Activated CD4-positive, alpha-beta memory T cell treated with anti-CD3 and anti-CD28 coated beads for 36 hours (primary cell): ENCODE measurements at regions not wholly inside any gene's neighbourhood (a gene's known extent, or its start where the extent isn't known, plus 50 kb on each side); places are given as distances from the start of the nearest gene placed in this dataset.

Experiments
- CTCF ChIA-PET: fragments of 350-600 bp; sonication (Branson Sonifier 250); formaldehyde crosslinking; loops from one replicate; lab custom pipeline; 2021; ENCODE audit warnings: antibody characterized with exemption, inconsistent platforms; lab: Charles Lee
- POLR2A ChIA-PET: fragments of 350-600 bp; sonication (Branson Sonifier 250); formaldehyde crosslinking; loops from one replicate; lab custom pipeline; 2021; ENCODE audit warnings: antibody characterized with exemption; lab: Charles Lee
- DNase-seq: peaks from one replicate; pipeline ENCODE4 v3.0.0-alpha.2; 2020
- H3K27ac Mint-ChIP-seq: one replicate; pipeline ENCODE4 v1.8.0; 2021; ENCODE audit warnings: mixed read lengths
- H3K27me3 Mint-ChIP-seq: one replicate; pipeline ENCODE4 v1.8.0; 2021; ENCODE audit warnings: mixed read lengths
- H3K36me3 Mint-ChIP-seq: one replicate; pipeline ENCODE4 v1.8.0; 2021; ENCODE audit warnings: mixed read lengths
- H3K4me1 Mint-ChIP-seq: one replicate; pipeline ENCODE4 v1.8.0; 2021; ENCODE audit warnings: low read depth, mixed read lengths
- H3K4me3 Mint-ChIP-seq: one replicate; pipeline ENCODE4 v1.8.0; 2021; ENCODE audit warnings: mild to moderate bottlenecking, mixed read lengths
- H3K9me3 Mint-ChIP-seq: one replicate; pipeline ENCODE4 v1.8.0; 2021; ENCODE audit warnings: mixed read lengths
- intact Hi-C: fragments of 100-400 bp; cut with micrococcal nuclease; formaldehyde crosslinking; loops from one replicate; pipeline ENCODE4 v1.15.1; 2023

- Mint-ChIP-seq H3K36me3 (no peaks in the 10 kb centered on the region), H3K27me3 (no peaks in the 10 kb centered on the region), H3K4me1 (no peaks in the 10 kb centered on the region), H3K9me3 (peaks cover 8% of the 10 kb centered on the region), H3K4me3 (no peak overlapping the region), H3K27ac (no peak overlapping the region)
- ChIA-PET CTCF (no interaction called here), POLR2A (no interaction called here)
- no peak for DNase-seq
- intact Hi-C loops: no loop called here
Measured at GRCh38 chr10:37707829-37708578, 149.4 kb downstream of the ZNF248 start.

- intact Hi-C loops: no loop called here
Measured at GRCh38 chr10:37704566-37704965, 152.8 kb downstream of the ZNF248 start.

DNA sequence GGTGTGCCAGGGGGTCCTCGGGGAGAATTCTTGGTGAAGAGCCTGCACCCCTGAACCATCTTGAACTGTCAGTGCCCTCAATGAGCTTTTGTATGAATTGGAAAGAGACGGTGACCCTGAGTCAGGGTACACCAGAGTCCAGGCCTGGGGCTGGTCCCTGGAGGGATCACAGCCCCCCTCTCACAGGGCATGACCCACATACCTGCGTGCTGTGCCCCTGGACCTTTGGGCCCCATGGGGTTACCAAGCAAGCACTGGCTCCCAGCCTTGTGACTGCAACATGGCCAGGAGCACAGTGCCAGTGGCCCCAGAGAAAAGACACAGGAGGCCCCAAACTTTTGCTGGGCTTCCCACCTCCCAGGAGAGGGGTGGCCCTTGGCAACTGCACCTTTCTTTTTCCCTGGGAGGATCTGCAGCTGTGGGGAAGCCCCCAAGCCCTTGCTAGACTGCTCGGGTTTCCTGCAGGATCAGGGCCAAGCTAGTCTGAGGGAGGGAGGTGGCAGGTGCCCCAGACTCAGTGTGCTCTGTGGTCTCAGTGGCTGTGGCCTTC is 153.5 kb downstream of the ZNF248 start:
- Mint-ChIP-seq H3K27ac (no peak overlapping the region), H3K4me1 (no peaks in the 10 kb centered on the region), H3K9me3 (peaks cover 13% of the 10 kb centered on the region), H3K4me3 (no peak overlapping the region), H3K27me3 (no peaks in the 10 kb centered on the region), H3K36me3 (no peaks in the 10 kb centered on the region)
- intact Hi-C loops: no loop called here
- CTCF ChIA-PET: no interaction called here
- POLR2A ChIA-PET: no interaction called here
- DNase-seq: no peak

More at GRCh38 chr10:37704566-37704965, 152.8 kb downstream of the ZNF248 start:
- CTCF ChIA-PET: no interaction called here
- no peak overlapping the region for H3K27ac Mint-ChIP-seq
- H3K9me3 Mint-ChIP-seq: peaks cover 13% of the 10 kb centered on the region
- no peaks in the 10 kb centered on the region for H3K27me3 Mint-ChIP-seq
- no peaks in the 10 kb centered on the region for H3K36me3 Mint-ChIP-seq
- POLR2A ChIA-PET: no interaction called here
- DNase-seq: no peak
- H3K4me1 Mint-ChIP-seq: no peaks in the 10 kb centered on the region
- H3K4me3 Mint-ChIP-seq: no peak overlapping the region

GRCh38 chr10:37703114-37703513 is 154.3 kb downstream of the ZNF248 start:
- ChIA-PET POLR2A (no interaction called here), CTCF (no interaction called here)
- Mint-ChIP-seq H3K36me3 (no peaks in the 10 kb centered on the region), H3K27ac (no peak overlapping the region), H3K4me1 (no peaks in the 10 kb centered on the region), H3K4me3 (no peak overlapping the region), H3K27me3 (no peaks in the 10 kb centered on the region), H3K9me3 (peaks cover 14% of the 10 kb centered on the region)
- no peak for DNase-seq
- intact Hi-C loops: no loop called here

DNA sequence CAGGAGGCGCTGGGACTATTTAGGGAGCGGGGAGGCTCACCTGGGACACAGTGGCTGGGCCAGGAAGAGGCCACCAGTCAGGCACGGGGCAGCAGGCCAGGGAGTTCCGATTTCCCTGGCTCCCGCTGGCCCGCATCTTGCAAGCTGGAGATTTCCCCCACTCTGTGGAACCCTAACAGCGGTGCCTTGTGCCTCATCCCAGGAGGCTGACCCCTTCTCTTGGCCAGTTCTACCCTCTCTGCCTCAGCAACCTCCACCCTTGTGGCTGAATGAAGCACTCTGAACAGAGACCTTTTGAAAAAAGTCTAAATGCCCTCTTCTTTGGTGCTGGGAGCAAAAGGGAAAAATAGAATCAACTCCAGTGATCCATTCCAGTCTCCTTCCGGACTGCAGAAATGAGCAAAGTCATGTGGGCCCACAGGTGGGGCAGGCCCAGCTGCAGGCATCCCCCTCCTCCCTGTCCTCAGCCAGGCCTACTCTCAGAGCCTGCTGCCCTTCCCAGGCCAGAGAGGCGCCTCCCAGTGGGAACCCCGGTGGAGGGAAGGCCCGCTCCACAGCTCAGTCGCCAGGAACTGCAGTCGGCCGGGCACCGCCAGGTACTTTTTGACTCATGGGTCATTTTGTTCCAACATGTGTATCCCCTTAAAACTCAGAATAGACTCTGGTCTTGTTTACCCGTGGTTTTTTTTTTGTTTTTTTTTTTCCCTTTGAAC is 155.5 kb downstream of the ZNF248 start:
- Mint-ChIP-seq H3K4me1 (no peaks in the 10 kb centered on the region), H3K9me3 (peaks cover 16% of the 10 kb centered on the region), H3K27me3 (no peaks in the 10 kb centered on the region), H3K27ac (no peak overlapping the region), H3K4me3 (no peak overlapping the region), H3K36me3 (no peaks in the 10 kb centered on the region)
- no peak for DNase-seq
- ChIA-PET CTCF (no interaction called here), POLR2A (no interaction called here)
- intact Hi-C loops: no loop called here

- Mint-ChIP-seq H3K4me1 (no peaks in the 10 kb centered on the region), H3K36me3 (no peaks in the 10 kb centered on the region), H3K27ac (no peak overlapping the region), H3K27me3 (no peaks in the 10 kb centered on the region), H3K9me3 (peaks cover 16% of the 10 kb centered on the region), H3K4me3 (no peak overlapping the region)
- intact Hi-C loops: no loop called here
- POLR2A ChIA-PET: no interaction called here
- CTCF ChIA-PET: no interaction called here
- DNase-seq: no peak
Measured at GRCh38 chr10:37700886-37701780, 156.3 kb downstream of the ZNF248 start.

- H3K27ac Mint-ChIP-seq: no peak overlapping the region
- no peaks in the 10 kb centered on the region for H3K27me3 Mint-ChIP-seq
- no peak for DNase-seq
- no peaks in the 10 kb centered on the region for H3K36me3 Mint-ChIP-seq
- ChIA-PET POLR2A (no interaction called here), CTCF (no interaction called here)
- H3K4me1 Mint-ChIP-seq: no peaks in the 10 kb centered on the region
- intact Hi-C loops: no loop called here
- peaks cover 17% of the 10 kb centered on the region for H3K9me3 Mint-ChIP-seq
- no peak overlapping the region for H3K4me3 Mint-ChIP-seq
Measured at GRCh38 chr10:37687581-37687980, 169.8 kb downstream of the ZNF248 start.

DNA sequence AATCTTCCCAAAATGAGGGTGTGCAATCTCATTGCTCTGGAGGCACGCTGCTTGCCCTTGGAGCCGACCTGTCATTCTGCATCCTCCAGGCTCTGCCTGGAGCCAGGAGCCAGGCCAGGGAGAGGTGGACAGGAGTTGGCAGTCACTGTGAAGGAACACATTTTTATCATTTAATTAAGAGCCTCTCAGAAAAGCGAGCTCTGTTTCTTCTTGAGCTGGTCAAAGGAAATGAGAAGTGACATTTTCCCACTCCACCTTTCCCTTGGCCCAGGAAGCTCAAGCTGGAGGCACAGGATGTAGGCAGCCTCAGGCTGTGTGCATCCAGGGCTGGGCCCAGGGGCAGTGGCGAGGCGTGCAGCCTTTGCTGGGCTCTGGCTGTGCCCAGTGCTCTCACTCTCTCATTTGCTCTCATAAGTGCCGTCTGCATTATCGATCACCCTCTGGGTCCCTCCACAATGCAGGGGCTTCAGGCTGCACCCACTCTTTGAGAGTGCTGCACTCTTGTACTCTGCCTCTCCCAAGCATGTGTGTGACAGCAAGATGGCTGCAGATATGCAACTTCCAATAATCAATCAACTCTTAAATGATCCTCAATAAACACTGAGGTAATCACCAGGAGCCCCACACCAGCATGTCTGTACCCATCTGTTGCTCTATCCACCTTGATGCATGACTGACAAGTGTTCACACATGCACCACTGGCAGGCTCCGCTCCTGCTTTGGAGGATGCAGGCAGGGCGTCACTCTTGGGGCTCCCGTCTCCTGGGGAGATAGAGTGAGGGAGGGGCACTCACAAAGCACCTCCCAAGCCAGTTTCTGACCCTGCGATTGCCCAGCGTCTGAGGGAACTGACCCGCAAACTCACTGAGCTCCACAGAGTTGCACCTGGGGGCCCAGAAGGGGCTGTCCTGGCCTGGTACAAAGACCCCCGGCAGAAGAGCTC is 171.4 kb downstream of the ZNF248 start:
- no peak overlapping the region for H3K4me3 Mint-ChIP-seq
- H3K27me3 Mint-ChIP-seq: no peaks in the 10 kb centered on the region
- no peaks in the 10 kb centered on the region for H3K4me1 Mint-ChIP-seq
- POLR2A ChIA-PET: no interaction called here
- H3K9me3 Mint-ChIP-seq: peaks cover 15% of the 10 kb centered on the region
- CTCF ChIA-PET: no interaction called here
- no peak overlapping the region for H3K27ac Mint-ChIP-seq
- no peaks in the 10 kb centered on the region for H3K36me3 Mint-ChIP-seq
- intact Hi-C loops: no loop called here
- DNase-seq: no peak

- Mint-ChIP-seq H3K36me3 (no peaks in the 10 kb centered on the region), H3K4me3 (no peak overlapping the region), H3K9me3 (peaks cover 18% of the 10 kb centered on the region), H3K27ac (no peak overlapping the region), H3K4me1 (no peaks in the 10 kb centered on the region), H3K27me3 (no peaks in the 10 kb centered on the region)
- CTCF ChIA-PET: no interaction called here
- DNase-seq: no peak
- intact Hi-C loops: no loop called here
- POLR2A ChIA-PET: no interaction called here
Measured at GRCh38 chr10:37684765-37685164, 172.6 kb downstream of the ZNF248 start.

- H3K27ac Mint-ChIP-seq: no peak overlapping the region
- POLR2A ChIA-PET: no interaction called here
- H3K4me1 Mint-ChIP-seq: no peaks in the 10 kb centered on the region
- H3K9me3 Mint-ChIP-seq: peaks cover 17% of the 10 kb centered on the region
- CTCF ChIA-PET: interaction anchor here (0.8 kb wide), 1 partner anchor 56 kb away, joined by 3 read pairs; no protein-coding TSS in a partner anchor
- H3K36me3 Mint-ChIP-seq: no peaks in the 10 kb centered on the region
- no peak for DNase-seq
- no peak overlapping the region for H3K4me3 Mint-ChIP-seq
- no peaks in the 10 kb centered on the region for H3K27me3 Mint-ChIP-seq
- intact Hi-C loops: no loop called here
Measured at GRCh38 chr10:37682617-37683016, 174.8 kb downstream of the ZNF248 start.

DNA sequence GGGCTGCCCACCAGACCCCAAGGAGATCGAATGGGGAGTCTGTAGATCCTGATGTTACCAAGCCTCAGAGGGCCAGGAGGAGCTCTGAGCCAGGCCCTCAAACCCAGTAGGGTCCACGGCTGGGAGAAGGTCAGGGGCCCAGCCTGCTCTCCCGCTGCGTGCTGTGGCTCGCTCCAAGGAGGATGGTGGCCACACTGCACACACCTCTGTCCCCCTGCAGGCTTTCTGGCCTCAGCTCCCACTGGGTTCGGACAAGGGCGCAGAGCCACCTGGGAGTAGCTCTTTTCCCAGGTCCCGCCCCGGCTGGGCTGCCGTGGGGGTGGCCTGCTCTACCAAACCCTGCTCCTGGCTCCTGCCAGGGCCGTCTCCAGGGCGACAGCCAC is 175.8 kb downstream of the ZNF248 start:
- POLR2A ChIA-PET: no interaction called here

More for the DNA sequence above, 175.8 kb downstream of the ZNF248 start:
- CTCF ChIA-PET: no interaction called here
- intact Hi-C loops: no loop called here
- Mint-ChIP-seq H3K36me3 (no peaks in the 10 kb centered on the region), H3K27me3 (no peaks in the 10 kb centered on the region), H3K27ac (no peak overlapping the region), H3K9me3 (peaks cover 17% of the 10 kb centered on the region), H3K4me3 (no peak overlapping the region), H3K4me1 (no peaks in the 10 kb centered on the region)
- no peak for DNase-seq
